Neuronal stem cell (in vitro differentiated cells): ENCODE measurements at regions not wholly inside any gene's neighbourhood (a gene's known extent, or its start where the extent isn't known, plus 50 kb on each side); places are given as distances from the start of the nearest gene placed in this dataset.
A peak's percentile ranks its signal among the peaks of the same experiment; 100 is the strongest.

Experiments
- DNase-seq: peaks from one replicate; pipeline ENCODE4 v3.0.0-alpha.2; 2013; ENCODE audit warnings: low spot score
- H2AFZ ChIP-seq: one replicate; pipeline ENCODE4 v1.6.1; 2013; ENCODE audit warnings: mild to moderate bottlenecking, low read length, inconsistent platforms
- H2AK5ac ChIP-seq: 2 replicates; pipeline ENCODE4 v1.6.1; 2013; ENCODE audit warnings: low read depth, mild to moderate bottlenecking, inconsistent platforms, low read length, moderate library complexity, mixed read lengths
- H2BK120ac ChIP-seq: 2 replicates; pipeline ENCODE4 v1.6.1; 2013; ENCODE audit warnings: low read depth, mild to moderate bottlenecking, inconsistent platforms, low read length, moderate library complexity, mixed read lengths
- H2BK12ac ChIP-seq: one replicate; pipeline ENCODE4 v1.6.1; 2013; ENCODE audit warnings: low read length, inconsistent platforms
- H2BK15ac ChIP-seq: 2 replicates; pipeline ENCODE4 v1.6.1; 2013; ENCODE audit warnings: mild to moderate bottlenecking, low read length, inconsistent platforms, mixed read lengths
- H2BK5ac ChIP-seq: one replicate; pipeline ENCODE4 v1.6.1; 2013; ENCODE audit warnings: inconsistent platforms, mild to moderate bottlenecking, low read length, moderate library complexity
- H3K14ac ChIP-seq: one replicate; pipeline ENCODE4 v1.6.1; 2013; ENCODE audit warnings: low read length, inconsistent platforms
- H3K18ac ChIP-seq: 2 replicates; pipeline ENCODE4 v1.6.1; 2013; ENCODE audit warnings: low read length, inconsistent platforms
- H3K23ac ChIP-seq: 2 replicates; pipeline ENCODE4 v1.6.1; 2013; ENCODE audit warnings: low read depth, mild to moderate bottlenecking, mixed read lengths, low read length, inconsistent platforms; ENCODE audit not compliant: poor library complexity
- H3K27ac ChIP-seq: replicated peaks from 3 replicates; pipeline ENCODE4 v1.5.1; 2013; ENCODE audit warnings: low read length, inconsistent platforms
- H3K27me3 ChIP-seq, 3 experiments: 2 replicates each; pipeline ENCODE4 v1.6.1; 2013; ENCODE audit warnings: low read length in 3 of 3, mild to moderate bottlenecking in 2 of 3, inconsistent platforms in 1 of 3, low read depth in 1 of 3, mixed read lengths in 1 of 3, moderate library complexity in 1 of 3; ENCODE audit not compliant: control insufficient read depth in 3 of 3, insufficient read depth in 3 of 3
- H3K36me3 ChIP-seq, 2 donors: replicated peaks in 1 of 2; 2 replicates each; pipeline ENCODE4 v1.6.1; 2013; ENCODE audit warnings: low read length in 2 of 2; ENCODE audit not compliant: control insufficient read depth in 2 of 2, insufficient read depth in 2 of 2
- H3K4ac ChIP-seq: 2 replicates; pipeline ENCODE4 v1.6.1; 2013; ENCODE audit warnings: inconsistent platforms, mild to moderate bottlenecking, low read length, moderate library complexity
- H3K4me1 ChIP-seq, 2 donors: 1 replicate in 1 of 2; 2 replicates in 1 of 2; pipeline ENCODE4 v1.6.1; 2013; ENCODE audit warnings: low read length in 2 of 2, low read depth in 1 of 2; ENCODE audit not compliant: control insufficient read depth in 2 of 2, insufficient read depth in 1 of 2
- H3K4me2 ChIP-seq: one replicate; pipeline ENCODE4 v1.6.1; 2013; ENCODE audit warnings: mild to moderate bottlenecking, low read length, inconsistent platforms; ENCODE audit not compliant: insufficient read depth, poor library complexity, severe bottlenecking
- H3K4me3 ChIP-seq, 2 donors: 2 replicates each; pipeline ENCODE4 v1.5.1; 2013; ENCODE audit warnings: low read length in 2 of 2, mild to moderate bottlenecking in 2 of 2, inconsistent platforms in 1 of 2, moderate library complexity in 1 of 2
- H3K79me1 ChIP-seq: one replicate; pipeline ENCODE4 v1.6.1; 2013; ENCODE audit warnings: low read depth, mild to moderate bottlenecking, inconsistent platforms, low read length, moderate library complexity
- H3K9ac ChIP-seq: one replicate; pipeline ENCODE4 v1.6.1; 2013; ENCODE audit warnings: mild to moderate bottlenecking, low read depth, low read length, inconsistent platforms; ENCODE audit not compliant: poor library complexity
- H3K9me3 ChIP-seq, 2 donors: replicated peaks in 1 of 2; 2 replicates each; pipeline versions ENCODE3 to v1.6.1; 2013; ENCODE audit warnings: low read length in 2 of 2, mild to moderate bottlenecking in 2 of 2, inconsistent platforms in 1 of 2, low read depth in 1 of 2, mixed read lengths in 1 of 2, moderate library complexity in 1 of 2; ENCODE audit not compliant: control insufficient read depth in 2 of 2, insufficient read depth in 1 of 2
- H4K8ac ChIP-seq: one replicate; pipeline ENCODE4 v1.6.1; 2013; ENCODE audit warnings: low read depth, mild to moderate bottlenecking, inconsistent platforms, low read length, moderate library complexity
- H4K91ac ChIP-seq: one replicate; pipeline ENCODE4 v1.6.1; 2013; ENCODE audit warnings: low read length, low read depth, mild to moderate bottlenecking, inconsistent platforms; ENCODE audit not compliant: poor library complexity
- WGBS, 2 donors: extraction: QIAGEN DNeasy Blood & Tissue Kit; methylation state at CpG; one replicate each; pipeline ENCODE4 v1.1.7; 2013; ENCODE audit warnings: missing lambda C conversion rate in 2 of 2, mixed read lengths in 1 of 2; ENCODE audit not compliant: insufficient read length in 2 of 2, insufficient replicate concordance in 1 of 2; ENCODE audit errors: extremely low coverage in 2 of 2; 5-methylcytosine and 5-hydroxymethylcytosine counted together

DNA sequence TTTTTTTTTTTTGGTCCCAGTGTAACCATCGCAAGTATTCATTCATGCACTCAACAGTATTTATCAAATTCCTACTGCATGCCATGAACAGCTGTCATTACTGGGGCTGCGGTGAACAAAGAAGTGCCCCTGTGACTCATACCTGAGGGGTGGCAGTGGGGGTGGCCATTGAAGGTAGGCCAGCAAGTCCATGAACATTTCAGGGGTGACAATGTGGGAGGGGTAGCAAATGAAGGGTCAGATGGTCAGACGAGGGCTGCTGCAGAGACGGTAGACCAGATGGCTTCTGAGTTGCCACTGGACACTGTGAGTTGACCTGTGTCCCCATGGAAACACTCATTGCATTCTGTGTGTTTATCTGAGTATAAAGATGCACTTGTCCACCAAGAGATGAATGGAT is 92.5 kb upstream of the PITRM1 start:
- H3K23ac ChIP-seq, result no peak overlapping the region
- no peak overlapping the region for H3K4me3 ChIP-seq
- no peak overlapping the region for H2BK5ac ChIP-seq
- peak overlapping the region; percentile 0 for H2AFZ ChIP-seq
- H3K14ac ChIP-seq, result no peak overlapping the region
- H3K27me3 ChIP-seq, result no peaks in the 10 kb centered on the region
- H2BK12ac ChIP-seq, result no peak overlapping the region
- no CpG with 5 or more reads among the region's 4 CpGs for WGBS, 2 donors
- no peak overlapping the region for H2BK15ac ChIP-seq
- no peaks in the 10 kb centered on the region for H3K79me1 ChIP-seq
- peaks cover 0 to 4% of the 10 kb centered on the region in 2 donors for H3K9me3 ChIP-seq
- H3K36me3 ChIP-seq, result no peaks in the 10 kb centered on the region
- H3K27ac ChIP-seq, result no peak overlapping the region
- no peak overlapping the region for H4K8ac ChIP-seq
- H3K4me1 ChIP-seq, result peaks cover 10 to 24% of the 10 kb centered on the region in 2 donors
- H3K4ac ChIP-seq, result no peak overlapping the region
- H2BK120ac ChIP-seq, result no peak overlapping the region
- H3K9ac ChIP-seq, result no peak overlapping the region
- H4K91ac ChIP-seq, result no peak overlapping the region
- no peak overlapping the region for H3K18ac ChIP-seq
- H3K4me2 ChIP-seq, result no peak overlapping the region
- DNase-seq, result no peak
- H2AK5ac ChIP-seq, result no peak overlapping the region

DNA sequence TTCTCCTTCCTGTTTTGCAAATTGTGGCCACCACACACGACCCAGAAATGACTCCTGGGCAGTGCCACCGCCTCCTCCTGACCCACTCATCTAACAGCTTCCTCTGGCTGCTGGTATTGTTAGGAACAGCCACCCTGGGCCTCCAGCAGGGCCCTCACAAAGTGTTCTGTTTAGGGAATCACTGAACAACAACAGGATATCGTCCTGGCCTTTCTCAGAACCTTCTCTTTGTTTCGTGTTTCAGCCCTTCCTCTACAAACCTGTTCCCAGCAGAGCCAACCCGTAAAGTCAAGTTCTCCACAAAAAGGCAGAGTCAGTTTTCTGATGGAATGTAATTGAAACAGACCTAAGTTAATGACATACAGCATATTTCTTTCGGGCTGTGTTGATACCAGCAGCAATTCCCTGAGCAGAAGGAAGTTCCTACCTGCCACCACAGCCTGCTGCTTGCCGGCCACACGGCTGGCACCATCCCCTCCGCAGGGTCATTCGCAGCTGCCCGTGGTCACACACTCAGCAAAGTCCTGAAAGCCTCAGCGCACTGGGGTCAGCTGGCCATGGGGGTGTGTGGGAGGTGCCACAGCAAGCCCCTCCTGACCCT is 91.7 kb upstream of the PITRM1 start:
- no peak overlapping the region for H3K4me3 ChIP-seq
- H3K23ac ChIP-seq, result no peak overlapping the region
- DNase-seq, result no peak
- peak overlapping the region; percentile 73 for H2AFZ ChIP-seq
- no peak overlapping the region for H3K4ac ChIP-seq
- H3K4me1 ChIP-seq, result peaks cover 10 to 17% of the 10 kb centered on the region in 2 donors
- peaks cover 0 to 4% of the 10 kb centered on the region in 2 donors for H3K9me3 ChIP-seq
- H3K14ac ChIP-seq, result no peak overlapping the region
- H2BK15ac ChIP-seq, result no peak overlapping the region
- H3K79me1 ChIP-seq, result no peaks in the 10 kb centered on the region
- no peak overlapping the region for H2BK5ac ChIP-seq
- H3K27me3 ChIP-seq, result no peaks in the 10 kb centered on the region
- H2AK5ac ChIP-seq, result no peak overlapping the region
- H4K91ac ChIP-seq, result peak overlapping the region; percentile 65
- H3K9ac ChIP-seq, result peak overlapping the region; percentile 68
- H3K36me3 ChIP-seq, result no peaks in the 10 kb centered on the region
- no peak overlapping the region for H3K27ac ChIP-seq
- no peak overlapping the region for H2BK120ac ChIP-seq
- peak overlapping the region; percentile 14 for H2BK12ac ChIP-seq
- H3K18ac ChIP-seq, result peak overlapping the region; percentile 79
- no CpG with 5 or more reads among the region's 12 CpGs for WGBS, 2 donors
- no peak overlapping the region for H3K4me2 ChIP-seq
- H4K8ac ChIP-seq, result peak overlapping the region; percentile 33

DNA sequence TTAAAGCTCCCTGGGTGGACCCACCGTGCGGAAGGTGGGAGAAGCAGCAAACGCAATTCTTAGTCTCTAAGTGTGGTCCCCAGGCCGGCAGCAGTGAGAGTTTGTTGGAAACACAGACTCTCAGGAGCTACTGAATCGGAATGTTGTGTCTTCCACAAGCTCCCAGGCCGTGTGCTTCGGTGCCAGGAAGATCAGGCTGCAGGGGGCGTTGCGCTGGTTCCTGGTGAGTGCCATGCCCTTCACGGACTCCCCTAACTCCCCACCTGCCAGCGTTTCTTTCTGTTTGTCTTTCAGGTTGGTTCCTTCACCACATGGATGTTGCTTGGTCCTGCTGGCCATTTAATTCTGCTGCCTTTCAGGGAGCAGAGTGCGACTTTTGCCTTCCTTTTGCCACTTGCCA is 91.2 kb upstream of the PITRM1 start:
- no peak overlapping the region for H4K8ac ChIP-seq
- no peak overlapping the region for H2BK5ac ChIP-seq
- H3K23ac ChIP-seq, result no peak overlapping the region
- H3K4ac ChIP-seq, result no peak overlapping the region
- no peak overlapping the region for H3K9ac ChIP-seq
- no peak overlapping the region for H3K4me2 ChIP-seq
- no peak overlapping the region for H2BK15ac ChIP-seq
- H3K4me3 ChIP-seq, result no peak overlapping the region
- H3K27ac ChIP-seq, result no peak overlapping the region
- no peak overlapping the region for H4K91ac ChIP-seq
- H3K14ac ChIP-seq, result no peak overlapping the region
- WGBS, 2 donors, result no CpG with 5 or more reads among the region's 12 CpGs
- H3K4me1 ChIP-seq, result peaks cover 10 to 17% of the 10 kb centered on the region in 2 donors
- H3K36me3 ChIP-seq, result no peaks in the 10 kb centered on the region
- H2BK120ac ChIP-seq, result no peak overlapping the region
- no peaks in the 10 kb centered on the region for H3K27me3 ChIP-seq
- H2AFZ ChIP-seq, result peak overlapping the region; percentile 73
- H3K79me1 ChIP-seq, result no peaks in the 10 kb centered on the region
- peak overlapping the region; percentile 41 for H3K18ac ChIP-seq
- no peak for DNase-seq
- H3K9me3 ChIP-seq, result peaks cover 0 to 4% of the 10 kb centered on the region in 2 donors
- no peak overlapping the region for H2BK12ac ChIP-seq
- no peak overlapping the region for H2AK5ac ChIP-seq

DNA sequence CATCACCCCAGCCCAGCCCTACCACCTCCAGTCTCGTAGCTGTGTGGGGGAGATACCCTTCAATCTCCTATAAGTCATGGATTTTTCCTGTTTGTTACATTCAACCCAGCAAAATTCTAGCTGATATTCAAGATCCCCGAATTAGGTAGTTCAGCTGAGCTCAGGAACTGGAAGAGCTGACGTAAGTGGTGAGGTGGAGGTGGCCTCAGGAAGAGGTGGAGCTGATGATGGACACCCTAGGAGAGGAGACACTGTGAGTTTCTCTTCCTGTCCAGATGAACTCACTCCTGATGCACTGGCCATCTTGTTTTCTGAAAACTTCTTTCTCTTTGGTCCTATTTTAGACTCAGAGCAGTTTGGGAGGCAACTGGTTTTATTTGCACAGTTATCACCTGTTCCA is 90.5 kb upstream of the PITRM1 start:
- no peak overlapping the region for H3K9ac ChIP-seq
- H3K4me3 ChIP-seq, result no peak overlapping the region
- no peak overlapping the region for H4K91ac ChIP-seq
- H3K36me3 ChIP-seq, result no peaks in the 10 kb centered on the region
- no peak overlapping the region for H3K18ac ChIP-seq
- H3K79me1 ChIP-seq, result no peaks in the 10 kb centered on the region
- H2AK5ac ChIP-seq, result no peak overlapping the region
- no peak overlapping the region for H3K23ac ChIP-seq
- no CpG with 5 or more reads among the region's 3 CpGs for WGBS, 2 donors
- no peak overlapping the region for H3K4ac ChIP-seq
- no peak overlapping the region for H3K4me2 ChIP-seq
- no peak overlapping the region for H3K14ac ChIP-seq
- H4K8ac ChIP-seq, result no peak overlapping the region
- no peak for DNase-seq
- peaks cover 10 to 17% of the 10 kb centered on the region in 2 donors for H3K4me1 ChIP-seq
- H2BK15ac ChIP-seq, result no peak overlapping the region
- H2AFZ ChIP-seq, result no peak overlapping the region
- peaks cover 0 to 4% of the 10 kb centered on the region in 2 donors for H3K9me3 ChIP-seq
- H3K27me3 ChIP-seq, result no peaks in the 10 kb centered on the region
- H2BK12ac ChIP-seq, result no peak overlapping the region
- no peak overlapping the region for H2BK120ac ChIP-seq
- no peak overlapping the region for H3K27ac ChIP-seq
- H2BK5ac ChIP-seq, result no peak overlapping the region
